Hepatocyte (in vitro differentiated cells): ENCODE measurements at regions not wholly inside any gene's neighbourhood (a gene's known extent, or its start where the extent isn't known, plus 50 kb on each side); places are given as distances from the start of the nearest gene placed in this dataset.
"Not testable (repeated sequence)": the region's sequence is repeated elsewhere in the genome, so short reads cannot be mapped to it uniquely, and the experiment has no call there.

Experiments
- CTCF ChIP-seq: fragments of 200-600 bp; sonication (generic); IDR thresholded peaks from 2 replicates; pipeline ENCODE4 v1.5.1; 2016; ENCODE audit warnings: antibody characterized with exemption, mild to moderate bottlenecking; ENCODE audit not compliant: poor library complexity
- EZH2 ChIP-seq: fragments of 200-600 bp; sonication (generic); IDR thresholded peaks from 2 replicates; pipeline ENCODE4 v1.6.1; 2016; ENCODE audit warnings: antibody characterized with exemption, mild to moderate bottlenecking, borderline replicate concordance
- EZH2phosphoT487 ChIP-seq: fragments of 200-600 bp; sonication (generic); IDR thresholded peaks from one replicate; pipeline ENCODE4 v1.6.1; 2018; ENCODE audit warnings: antibody characterized with exemption, mild to moderate bottlenecking, low read depth, moderate library complexity; ENCODE audit not compliant: unreplicated experiment, severe bottlenecking

GRCh38 chr2:110390351-110391034 is 82.1 kb downstream of the LIMS4 start:
- not testable (repeated sequence) for TF ChIP-seq CTCF, EZH2, EZH2phosphoT487
